ENCODE measurements at regions not wholly inside any gene's neighbourhood (a gene's known extent, or its start where the extent isn't known, plus 50 kb on each side); places are given as distances from the start of the nearest gene placed in this dataset.

- TF ChIP-seq, protein P1, sequence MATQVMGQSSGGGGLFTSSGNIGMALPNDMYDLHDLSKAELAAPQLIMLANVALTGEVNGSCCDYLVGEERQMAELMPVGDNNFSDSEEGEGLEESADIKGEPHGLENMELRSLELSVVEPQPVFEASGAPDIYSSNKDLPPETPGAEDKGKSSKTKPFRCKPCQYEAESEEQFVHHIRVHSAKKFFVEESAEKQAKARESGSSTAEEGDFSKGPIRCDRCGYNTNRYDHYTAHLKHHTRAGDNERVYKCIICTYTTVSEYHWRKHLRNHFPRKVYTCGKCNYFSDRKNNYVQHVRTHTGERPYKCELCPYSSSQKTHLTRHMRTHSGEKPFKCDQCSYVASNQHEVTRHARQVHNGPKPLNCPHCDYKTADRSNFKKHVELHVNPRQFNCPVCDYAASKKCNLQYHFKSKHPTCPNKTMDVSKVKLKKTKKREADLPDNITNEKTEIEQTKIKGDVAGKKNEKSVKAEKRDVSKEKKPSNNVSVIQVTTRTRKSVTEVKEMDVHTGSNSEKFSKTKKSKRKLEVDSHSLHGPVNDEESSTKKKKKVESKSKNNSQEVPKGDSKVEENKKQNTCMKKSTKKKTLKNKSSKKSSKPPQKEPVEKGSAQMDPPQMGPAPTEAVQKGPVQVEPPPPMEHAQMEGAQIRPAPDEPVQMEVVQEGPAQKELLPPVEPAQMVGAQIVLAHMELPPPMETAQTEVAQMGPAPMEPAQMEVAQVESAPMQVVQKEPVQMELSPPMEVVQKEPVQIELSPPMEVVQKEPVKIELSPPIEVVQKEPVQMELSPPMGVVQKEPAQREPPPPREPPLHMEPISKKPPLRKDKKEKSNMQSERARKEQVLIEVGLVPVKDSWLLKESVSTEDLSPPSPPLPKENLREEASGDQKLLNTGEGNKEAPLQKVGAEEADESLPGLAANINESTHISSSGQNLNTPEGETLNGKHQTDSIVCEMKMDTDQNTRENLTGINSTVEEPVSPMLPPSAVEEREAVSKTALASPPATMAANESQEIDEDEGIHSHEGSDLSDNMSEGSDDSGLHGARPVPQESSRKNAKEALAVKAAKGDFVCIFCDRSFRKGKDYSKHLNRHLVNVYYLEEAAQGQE (IDR thresholded peaks at IDR 0.05; ENCODE audit: insufficient replicate concordance, low read depth) = no peak
- TF ChIP-seq, protein P2, sequence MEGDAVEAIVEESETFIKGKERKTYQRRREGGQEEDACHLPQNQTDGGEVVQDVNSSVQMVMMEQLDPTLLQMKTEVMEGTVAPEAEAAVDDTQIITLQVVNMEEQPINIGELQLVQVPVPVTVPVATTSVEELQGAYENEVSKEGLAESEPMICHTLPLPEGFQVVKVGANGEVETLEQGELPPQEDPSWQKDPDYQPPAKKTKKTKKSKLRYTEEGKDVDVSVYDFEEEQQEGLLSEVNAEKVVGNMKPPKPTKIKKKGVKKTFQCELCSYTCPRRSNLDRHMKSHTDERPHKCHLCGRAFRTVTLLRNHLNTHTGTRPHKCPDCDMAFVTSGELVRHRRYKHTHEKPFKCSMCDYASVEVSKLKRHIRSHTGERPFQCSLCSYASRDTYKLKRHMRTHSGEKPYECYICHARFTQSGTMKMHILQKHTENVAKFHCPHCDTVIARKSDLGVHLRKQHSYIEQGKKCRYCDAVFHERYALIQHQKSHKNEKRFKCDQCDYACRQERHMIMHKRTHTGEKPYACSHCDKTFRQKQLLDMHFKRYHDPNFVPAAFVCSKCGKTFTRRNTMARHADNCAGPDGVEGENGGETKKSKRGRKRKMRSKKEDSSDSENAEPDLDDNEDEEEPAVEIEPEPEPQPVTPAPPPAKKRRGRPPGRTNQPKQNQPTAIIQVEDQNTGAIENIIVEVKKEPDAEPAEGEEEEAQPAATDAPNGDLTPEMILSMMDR (IDR thresholded peaks at IDR 0.05; ENCODE audit: insufficient read depth, low read length) = no peak
- TF ChIP-seq POLR2AphosphoS5 (IDR thresholded peaks at IDR 0.05; ENCODE audit: low read depth) (no peak), GABPA (IDR thresholded peaks at IDR 0.05; ENCODE audit: low read depth) (no peak)
Observed at GRCh38 chr4:125784741-125785140, 470.0 kb downstream of the FAT4 start.

Measured in HL-60 (cell line).